NT2/D1 (cell line): ENCODE measurements at regions not wholly inside any gene's neighbourhood (a gene's known extent, or its start where the extent isn't known, plus 50 kb on each side); places are given as distances from the start of the nearest gene placed in this dataset.

Source experiments
- SUZ12 ChIP-seq: IDR thresholded peaks from 2 replicates; pipeline ENCODE4 v1.6.1; 2011; ENCODE audit not compliant: insufficient read length, insufficient read depth; ENCODE audit errors: extremely low read depth
- YY1 ChIP-seq: IDR thresholded peaks from 2 replicates; pipeline ENCODE4 v1.6.1; 2011; ENCODE audit not compliant: insufficient read length, insufficient read depth

DNA sequence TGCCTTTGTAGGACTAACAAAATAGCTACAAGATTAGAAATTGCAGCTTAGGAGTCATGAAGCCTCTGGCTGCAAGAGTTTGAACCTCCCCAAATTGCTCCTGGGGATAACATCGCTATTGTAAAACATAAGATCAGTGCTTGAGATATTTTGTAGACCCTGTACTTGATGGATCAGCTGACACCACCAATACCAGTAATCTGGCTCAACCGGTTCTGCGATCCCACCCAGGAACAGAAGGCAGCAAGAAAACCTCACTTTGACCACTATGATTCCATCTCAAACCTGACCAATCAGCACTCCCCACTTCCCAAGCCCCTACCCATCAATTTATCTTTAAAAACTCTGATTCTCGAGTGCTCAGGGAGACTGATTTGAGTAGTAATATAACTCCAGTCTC, 206.9 kb upstream of the ADRA1D start:
- TF ChIP-seq SUZ12 (no peak), YY1 (no peak)
